ENCODE measurements at regions not wholly inside any gene's neighbourhood (a gene's known extent, or its start where the extent isn't known, plus 50 kb on each side); places are given as distances from the start of the nearest gene placed in this dataset.

- DNase-seq: no peak
Measured at GRCh38 chr15:97861529-97862260, 98.8 kb upstream of the ARRDC4 start.

GRCh38 chr15:97866959-97867358, 93.5 kb upstream of the ARRDC4 start:
- DNase-seq: no peak

- DNase-seq: no peak
Measured at GRCh38 chr15:97867870-97868269, 92.6 kb upstream of the ARRDC4 start.

GRCh38 chr15:97868981-97869380, 91.5 kb upstream of the ARRDC4 start:
- no peak for DNase-seq

- no peak for DNase-seq
Measured at GRCh38 chr15:97870771-97871170, 89.7 kb upstream of the ARRDC4 start.

DNA sequence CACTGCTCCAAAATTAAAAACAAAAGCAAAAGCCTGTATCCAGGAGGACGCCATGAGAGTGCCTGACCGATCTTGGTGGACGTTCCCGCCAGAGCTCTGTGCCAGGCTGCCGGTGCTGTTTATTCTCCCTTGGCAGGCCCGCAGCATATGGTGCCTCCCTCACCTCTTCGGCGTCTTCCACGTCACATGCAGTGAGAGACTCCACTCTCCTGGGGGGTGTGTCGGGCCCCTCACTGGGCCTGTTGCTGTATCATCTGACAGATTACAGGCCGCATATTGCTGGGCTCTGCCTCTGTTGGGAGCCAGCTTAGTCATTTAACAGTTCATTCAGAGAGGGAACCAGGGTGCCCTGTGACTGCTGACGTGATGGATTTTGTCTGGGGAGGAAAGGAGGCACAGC, 86.4 kb upstream of the ARRDC4 start:
- no peak for DNase-seq

DNA sequence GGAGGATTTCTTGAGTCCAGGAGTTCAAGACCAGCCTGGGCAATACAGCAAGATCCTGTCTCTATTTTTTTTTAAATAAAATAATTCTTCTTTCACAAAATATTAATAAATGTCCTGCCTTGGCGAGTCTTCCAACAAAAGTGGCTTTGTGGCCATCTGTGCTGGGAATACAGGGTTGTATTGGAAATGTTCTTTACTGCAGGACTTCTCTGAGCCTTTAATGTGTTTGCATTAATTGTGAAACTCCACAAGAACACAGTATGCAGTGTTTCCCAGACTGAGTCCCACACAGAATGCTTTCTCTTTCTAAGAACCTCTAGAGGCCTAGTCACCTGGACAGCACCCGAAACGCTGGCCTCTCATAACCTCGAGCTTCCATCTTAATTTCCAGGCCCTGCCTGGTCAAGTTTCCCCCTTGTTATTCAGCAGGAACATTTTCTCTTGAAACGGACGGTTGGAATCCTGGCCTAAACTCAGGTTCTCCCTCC, 85.4 kb upstream of the ARRDC4 start:
- no peak for DNase-seq

DNA sequence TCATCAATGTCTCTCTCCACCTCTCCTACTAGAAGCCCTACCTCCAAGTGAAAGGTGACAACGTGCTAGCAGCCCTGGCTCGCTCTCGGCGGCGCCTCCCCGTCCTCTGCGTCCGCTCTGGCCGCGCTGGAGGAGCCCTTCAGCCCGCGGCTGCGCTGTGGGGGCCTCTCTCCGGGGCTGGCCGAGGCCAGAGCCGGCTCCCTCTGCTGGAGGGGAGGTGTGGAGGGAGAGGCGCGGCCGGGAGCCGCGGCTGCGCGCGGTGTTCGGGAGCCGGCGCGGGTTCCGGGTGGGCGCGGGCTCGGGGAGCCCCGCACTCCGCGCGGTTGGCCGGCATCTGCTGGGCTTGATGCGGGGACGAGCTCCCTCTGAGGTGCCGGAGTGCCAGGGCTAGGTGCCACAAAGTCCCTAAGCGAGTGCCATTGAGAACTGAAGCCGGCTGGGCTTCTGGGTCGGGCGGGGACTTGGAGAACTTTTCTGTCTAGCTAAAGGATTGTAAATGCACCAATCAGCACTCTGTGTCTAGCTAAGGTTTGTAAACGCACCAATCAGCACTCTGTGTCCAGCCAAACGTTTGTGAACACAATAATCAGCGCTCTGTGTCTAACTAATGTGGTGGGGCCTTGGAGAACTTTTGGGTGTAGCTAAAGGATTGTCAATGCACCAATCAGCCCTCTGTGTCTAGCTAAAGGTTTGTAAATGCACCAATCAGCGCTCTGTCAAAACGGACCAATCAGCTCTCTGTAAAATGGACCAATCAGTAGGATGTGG, 84.8 kb upstream of the ARRDC4 start:
- DNase-seq: no peak

- DNase-seq: no peak
Measured at GRCh38 chr15:97876281-97876675, 84.2 kb upstream of the ARRDC4 start.

DNA sequence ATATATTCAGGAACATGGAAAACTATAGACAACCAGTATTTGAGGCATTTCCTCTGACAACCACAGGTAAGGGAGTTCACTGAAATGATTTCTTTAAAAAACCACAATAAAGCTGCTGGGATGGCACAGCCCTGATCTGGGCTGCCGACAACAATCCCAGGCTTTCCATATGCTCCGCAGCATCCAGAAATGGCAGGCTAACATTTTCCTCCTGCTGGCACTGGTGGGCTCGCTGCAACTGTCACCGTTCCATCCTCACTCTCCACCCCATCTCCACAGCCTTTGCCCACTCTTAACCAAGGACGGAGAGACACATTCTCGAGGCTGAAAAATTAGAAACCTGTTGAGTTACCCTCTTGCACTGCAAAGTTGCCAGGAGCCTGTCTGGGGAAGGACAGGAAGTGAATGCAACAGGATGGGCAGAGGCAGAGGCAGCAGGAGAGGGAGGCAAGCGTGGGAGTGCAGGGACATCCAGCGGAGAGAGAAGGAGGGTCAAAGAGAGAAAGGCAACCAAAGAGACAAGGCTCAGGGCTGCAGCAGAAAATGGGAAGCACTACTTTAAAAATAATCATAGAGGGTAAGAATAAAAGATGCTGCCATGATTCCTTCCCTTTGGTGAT, 79.0 kb upstream of the ARRDC4 start:
- no peak for DNase-seq

DNA sequence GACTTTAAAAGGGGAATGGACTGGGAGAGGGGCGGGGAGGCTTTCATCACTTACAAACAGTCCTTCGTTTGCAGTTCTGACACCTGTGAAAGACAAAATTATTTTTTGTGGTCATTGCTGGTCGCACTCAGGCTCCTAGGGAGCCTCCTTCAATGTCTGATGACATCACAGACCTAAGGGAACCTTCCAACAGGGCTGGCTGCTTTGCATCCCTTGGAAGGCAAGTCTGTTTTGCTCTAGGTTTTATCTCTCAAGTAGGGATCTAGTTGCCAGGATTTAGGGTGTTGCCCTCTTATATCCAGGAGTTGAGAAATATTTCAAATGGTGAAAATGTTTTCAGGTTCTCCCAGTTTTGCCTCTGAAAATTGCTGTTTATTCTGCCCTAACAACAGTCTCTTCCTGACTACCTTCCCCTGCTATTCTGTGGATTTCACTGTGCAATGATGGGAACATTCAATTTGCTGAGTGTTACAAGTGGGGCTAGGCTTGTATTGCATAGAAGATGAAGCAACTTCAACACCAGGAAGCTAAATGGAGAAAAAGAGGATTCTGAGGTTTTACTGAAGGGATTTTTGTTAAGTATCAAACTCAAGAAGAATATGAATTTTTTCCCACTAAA, 75.9 kb upstream of the ARRDC4 start:
- no peak for DNase-seq

GRCh38 chr15:97890307-97890706, 70.2 kb upstream of the ARRDC4 start:
- DNase-seq: no peak

GRCh38 chr15:97892167-97892938, 68.2 kb upstream of the ARRDC4 start:
- no peak for DNase-seq

DNA sequence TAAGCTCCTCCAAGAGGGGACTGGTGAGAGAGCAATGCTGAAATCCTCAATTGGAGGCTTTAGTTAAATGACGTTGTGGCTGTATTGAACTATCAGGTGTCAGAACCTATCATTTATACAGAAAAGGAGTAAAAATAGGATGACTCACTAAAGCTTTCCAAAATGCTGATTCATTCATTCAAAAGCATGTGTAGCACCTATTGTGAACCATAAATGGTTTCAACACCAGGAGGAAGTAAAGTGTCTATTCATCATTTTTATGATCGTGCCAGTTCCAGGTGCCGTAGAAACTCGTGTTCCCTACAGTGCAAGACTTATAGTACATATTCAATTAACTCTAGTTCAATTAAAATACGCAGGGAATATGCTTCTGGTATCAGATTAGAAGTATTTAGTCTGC, 66.5 kb upstream of the ARRDC4 start:
- DNase-seq: peak; percentile 27

- no peak for DNase-seq
Measured at GRCh38 chr15:97899981-97900380, 60.5 kb upstream of the ARRDC4 start.

DNA sequence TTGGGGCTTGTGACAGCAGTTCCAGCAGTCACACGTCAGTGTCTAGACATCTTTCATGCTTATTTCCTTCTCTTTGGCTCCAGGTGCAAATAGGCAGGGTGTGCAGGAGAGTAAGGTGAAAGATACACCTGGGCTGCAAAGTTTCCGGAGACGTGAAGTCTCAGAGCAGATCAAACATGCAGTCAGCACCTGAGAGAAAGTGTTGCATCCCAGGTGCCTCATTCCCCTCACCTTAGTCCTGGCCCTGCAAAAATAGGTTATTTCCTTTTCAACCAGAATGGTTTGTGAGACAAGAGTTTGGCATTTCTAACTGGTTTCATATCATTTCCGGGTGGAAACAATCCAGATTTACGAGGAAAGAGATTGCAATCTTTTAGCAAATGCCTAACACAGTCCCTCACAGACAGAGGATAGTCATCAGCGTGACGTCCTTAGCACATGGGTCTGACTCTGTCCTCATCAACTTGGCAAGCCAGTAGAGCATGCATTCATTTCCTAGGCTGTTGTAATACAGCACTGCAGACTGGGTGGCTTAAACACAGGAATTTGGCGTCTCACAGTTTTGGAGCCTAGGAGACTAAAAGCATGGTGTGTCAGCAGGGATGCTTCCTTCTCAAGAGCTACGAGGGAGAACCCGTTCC, 58.2 kb upstream of the ARRDC4 start:
- no peak for DNase-seq

GRCh38 chr15:97903560-97903959, 56.9 kb upstream of the ARRDC4 start:
- DNase-seq: no peak

DNA sequence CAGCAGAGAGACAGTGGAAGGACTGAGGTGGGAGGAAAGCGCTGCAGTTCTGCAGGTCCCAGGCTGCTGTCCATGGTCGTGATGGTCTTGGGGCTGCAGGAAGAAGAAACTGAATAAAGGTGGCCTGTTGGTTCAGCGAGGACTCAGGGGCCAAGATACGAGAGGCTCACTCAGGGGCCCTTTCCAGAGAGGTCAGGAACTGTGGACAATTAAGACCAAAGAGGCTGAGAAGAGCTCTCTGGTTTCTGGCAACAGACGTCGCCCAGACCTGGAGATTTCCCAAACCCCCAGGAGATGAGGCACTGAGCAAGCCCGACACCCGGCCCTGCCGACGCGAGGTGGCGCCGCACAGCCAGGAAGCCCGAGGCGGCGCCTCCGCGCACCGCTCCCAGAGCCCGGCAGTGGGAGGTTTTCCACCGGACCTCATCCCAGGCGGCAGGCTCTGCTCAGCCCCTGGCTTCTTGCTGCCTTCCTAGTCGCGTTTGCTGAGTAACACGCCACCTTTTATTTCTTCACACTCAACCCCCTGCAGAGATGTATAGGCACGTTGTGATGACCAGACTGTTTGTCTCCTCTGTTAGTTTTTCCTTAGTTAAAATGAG, 56.4 kb upstream of the ARRDC4 start:
- no peak for DNase-seq

GRCh38 chr15:97909291-97909891, 51.1 kb upstream of the ARRDC4 start:
- DNase-seq: peak; percentile 19
